ENCODE measurements at regions not wholly inside any gene's neighbourhood (a gene's known extent, or its start where the extent isn't known, plus 50 kb on each side); places are given as distances from the start of the nearest gene placed in this dataset.
"Not testable (repeated sequence)": the region's sequence is repeated elsewhere in the genome, so short reads cannot be mapped to it uniquely, and the experiment has no call there.

DNA sequence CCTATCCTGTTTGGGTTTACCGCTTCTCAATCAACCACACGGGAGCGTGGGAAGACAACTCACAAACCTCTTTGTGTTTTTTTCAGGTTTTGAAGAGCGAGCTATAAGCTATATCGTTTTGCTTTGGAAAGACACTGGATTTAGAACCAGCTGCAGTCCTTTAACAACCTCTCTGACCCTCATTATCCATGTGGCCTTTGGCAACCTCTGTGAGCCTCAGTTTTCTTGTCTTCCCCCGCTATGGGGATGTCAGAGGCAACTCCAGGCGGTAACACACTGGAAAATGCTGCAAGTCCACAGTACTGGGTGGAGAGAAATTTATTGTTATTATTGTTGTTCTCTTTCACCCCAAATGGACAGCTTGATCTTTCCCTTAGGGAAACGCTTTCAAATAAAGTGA, 100.0 kb downstream of the ETS2 start:
- no peak for DNase-seq

DNA sequence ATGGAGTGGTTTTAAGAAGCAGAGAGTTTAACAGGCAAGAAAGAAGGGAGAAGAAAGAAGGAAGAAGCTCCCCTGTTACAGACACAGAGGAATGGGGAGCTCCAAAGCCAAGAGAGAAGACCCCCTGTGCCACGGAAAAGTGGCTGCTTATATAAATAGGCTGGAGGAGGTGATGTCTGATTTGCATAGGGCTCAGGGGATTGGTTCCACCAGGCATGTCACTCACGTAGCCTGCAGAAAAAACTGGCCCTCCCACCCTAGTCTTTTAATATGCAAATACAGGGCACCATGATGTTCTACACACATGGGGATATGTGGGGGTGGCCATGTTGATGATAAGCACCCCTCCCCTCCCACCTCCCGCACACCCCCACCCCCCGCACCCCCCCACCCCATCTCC, 99.6 kb downstream of the ETS2 start:
- DNase-seq = no peak

DNA sequence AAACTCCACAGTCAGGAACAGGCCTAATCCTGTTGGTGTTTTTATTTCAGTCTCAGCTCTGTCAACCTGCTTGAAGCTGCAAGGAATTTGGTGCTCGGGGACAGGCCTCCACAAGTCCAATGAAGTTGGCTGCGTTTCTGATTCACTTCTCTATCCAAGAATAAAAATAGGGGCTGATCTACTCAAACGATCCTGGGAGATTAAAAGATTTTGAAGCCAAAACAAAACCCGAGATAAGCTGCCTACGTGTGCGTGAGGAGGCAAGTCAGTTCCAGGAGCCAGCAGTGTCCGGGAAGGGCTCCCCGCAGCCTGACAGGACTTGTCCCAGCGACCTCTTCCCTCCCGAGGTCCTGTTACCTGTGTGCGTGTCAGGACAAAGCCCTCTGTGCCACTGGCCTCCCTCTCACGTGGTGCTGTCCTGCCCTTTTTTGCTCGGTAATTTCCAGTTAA, 98.0 kb downstream of the ETS2 start:
- DNase-seq = no peak

- DNase-seq = no peak
These were observed 97.1 kb downstream of the ETS2 start for GRCh38 chr21:38902608-38903445.

DNA sequence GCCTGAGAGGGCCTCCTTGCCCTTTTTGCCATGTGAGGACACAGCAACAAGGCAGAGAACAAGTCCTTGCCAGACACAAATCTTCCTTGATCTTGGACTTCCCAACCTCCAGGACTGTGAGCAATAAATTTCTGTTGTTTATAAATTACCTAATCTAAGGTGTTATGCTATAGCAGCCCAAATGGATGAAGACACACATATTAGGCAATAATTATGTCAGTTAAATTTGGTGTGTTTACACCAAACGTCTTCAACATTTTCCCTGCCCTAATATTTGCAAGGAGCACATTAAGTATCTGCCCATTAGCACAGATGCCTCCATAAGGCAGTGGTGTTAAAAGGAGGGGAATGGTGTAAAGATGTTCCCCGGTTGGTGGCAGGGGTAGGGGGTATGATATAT, 94.8 kb downstream of the ETS2 start:
- DNase-seq = no peak

DNA sequence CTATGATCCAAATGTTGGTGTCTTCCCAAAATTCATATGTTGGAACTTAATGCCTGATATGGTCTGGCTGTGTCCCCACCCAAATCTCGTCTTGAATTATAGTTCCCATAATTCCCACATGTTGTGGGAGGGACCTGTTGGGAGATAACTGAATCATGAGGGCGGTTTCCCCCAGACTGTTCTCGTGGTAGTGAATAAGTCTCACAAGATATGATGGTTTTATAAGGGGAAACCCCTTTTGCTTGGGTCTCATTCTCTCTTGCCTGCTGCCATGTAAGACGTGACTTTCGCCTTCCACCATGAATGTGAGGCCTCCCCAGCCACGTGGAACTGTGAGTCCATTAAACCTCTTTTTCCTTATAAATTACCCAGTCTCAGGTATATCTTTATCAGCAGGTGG, 94.3 kb downstream of the ETS2 start:
- DNase-seq = not testable (repeated sequence)

GRCh38 chr21:38899277-38899947, 93.7 kb downstream of the ETS2 start:
- DNase-seq = no peak

- no peak for DNase-seq
These were observed 92.8 kb downstream of the ETS2 start for GRCh38 chr21:38898422-38899096.

DNA sequence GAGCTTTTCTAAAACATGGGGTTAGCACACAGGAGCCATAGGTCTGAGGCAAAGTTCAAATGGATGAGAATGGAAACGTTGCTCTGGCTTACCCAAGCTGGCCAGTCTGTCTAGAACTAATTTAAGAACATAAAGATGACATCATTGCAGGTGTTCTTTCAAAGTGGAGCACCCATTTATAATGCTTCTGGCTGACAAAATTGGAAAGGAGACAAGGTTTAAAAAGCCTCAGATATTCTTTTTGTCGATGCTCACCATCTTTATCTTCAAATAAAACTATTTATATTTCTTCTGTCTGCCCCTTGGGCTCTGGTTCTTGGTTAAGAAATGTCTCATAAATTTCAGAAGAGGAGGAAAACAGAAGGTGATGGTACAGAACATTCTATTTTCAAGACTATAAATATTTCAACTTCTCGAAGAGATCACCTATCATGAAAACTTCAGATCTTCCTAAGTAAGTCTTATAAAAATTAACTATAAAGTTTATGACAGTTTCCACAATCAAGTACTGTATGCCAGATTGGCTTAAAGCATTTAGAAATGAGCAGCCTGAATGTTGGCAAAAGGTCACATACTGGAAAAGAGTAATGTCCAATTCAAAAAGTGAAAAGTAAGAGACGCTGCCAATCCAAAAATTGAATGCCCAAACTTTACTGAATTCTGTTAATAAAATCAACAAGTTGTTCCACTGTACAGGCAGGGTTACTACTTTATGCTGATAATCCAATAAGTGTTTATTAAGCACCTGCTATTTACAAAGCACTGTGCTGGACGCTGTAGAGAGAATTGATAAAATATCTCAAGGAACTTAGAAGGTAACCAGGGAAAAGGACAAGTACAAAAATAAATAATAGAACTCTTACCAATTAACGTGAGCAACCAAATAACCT, 92.0 kb downstream of the ETS2 start:
- no peak for DNase-seq

- DNase-seq = no peak
These were observed 89.2 kb downstream of the ETS2 start for GRCh38 chr21:38894899-38895298.

GRCh38 chr21:38888991-38889561, 83.3 kb downstream of the ETS2 start:
- DNase-seq = no peak

- DNase-seq = no peak
These were observed 82.0 kb downstream of the ETS2 start for GRCh38 chr21:38887749-38888148.

DNA sequence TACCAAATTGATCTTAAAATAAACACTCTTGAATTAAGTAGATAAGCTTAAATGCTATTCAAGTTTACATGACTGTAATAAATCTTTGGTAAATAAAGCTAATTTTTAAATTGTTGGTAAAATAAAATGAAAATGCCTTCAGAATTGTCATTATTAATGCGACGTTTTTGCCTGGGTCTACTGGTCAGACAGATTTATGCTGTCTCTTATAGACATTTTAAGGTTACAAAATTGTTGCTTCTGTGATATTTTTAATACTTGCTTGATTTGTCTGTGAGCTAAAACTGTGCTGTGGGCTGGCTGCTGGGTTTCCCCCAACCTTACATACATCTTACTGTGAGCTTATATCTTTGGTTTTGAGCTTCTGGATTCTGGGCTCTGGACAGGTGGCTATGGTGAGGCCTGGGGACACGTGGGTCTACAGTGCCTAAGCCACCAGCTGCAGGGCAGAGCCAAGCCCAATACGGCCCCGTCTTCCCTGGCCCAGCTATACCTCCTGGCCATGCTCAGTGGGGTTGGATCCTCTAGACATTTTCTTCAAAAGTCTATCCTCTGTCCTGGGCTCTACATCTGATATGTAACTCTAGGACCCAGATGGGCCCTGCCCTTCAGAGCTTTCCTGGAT, 81.4 kb downstream of the ETS2 start:
- no peak for DNase-seq

- no peak for DNase-seq
These were observed 80.2 kb downstream of the ETS2 start for GRCh38 chr21:38885909-38886308.

- no peak for DNase-seq
These were observed 78.7 kb downstream of the ETS2 start for GRCh38 chr21:38884440-38884839.

GRCh38 chr21:38883142-38883541, 77.4 kb downstream of the ETS2 start:
- no peak for DNase-seq

GRCh38 chr21:38881131-38881530, 75.4 kb downstream of the ETS2 start:
- DNase-seq = no peak

GRCh38 chr21:38880577-38880966, 74.8 kb downstream of the ETS2 start:
- DNase-seq = no peak

- DNase-seq = no peak
These were observed 74.3 kb downstream of the ETS2 start for GRCh38 chr21:38879912-38880576.

GRCh38 chr21:38878379-38879179, 72.8 kb downstream of the ETS2 start:
- no peak for DNase-seq

All from activated gamma-delta T cell treated with Interleukin-2 at 50 U/mL for 16 hours (primary cell).